ENCODE measurements at regions not wholly inside any gene's neighbourhood (a gene's known extent, or its start where the extent isn't known, plus 50 kb on each side); places are given as distances from the start of the nearest gene placed in this dataset.

DNA sequence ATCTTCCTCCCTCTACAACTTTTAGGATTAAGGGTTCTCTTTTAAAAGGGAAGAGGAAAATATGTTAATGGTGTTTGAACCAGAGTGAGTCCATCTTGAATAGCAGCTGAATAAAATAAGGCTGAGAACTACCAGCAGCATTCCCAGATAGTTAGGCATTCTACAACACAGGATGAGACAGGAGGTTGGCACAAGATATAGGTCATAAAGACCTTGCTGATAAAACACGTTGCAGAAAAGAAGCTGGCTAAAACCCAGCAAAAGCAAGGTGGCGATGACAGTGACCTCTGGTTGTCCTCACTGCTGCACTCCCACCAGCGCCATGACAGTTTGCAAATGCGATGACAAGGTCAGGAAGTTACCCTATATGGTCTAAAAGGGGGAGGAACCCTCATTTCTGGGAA lies 77.8 kb downstream of the PLK2 start:
- WGBS, result 77% methylated on average over 4 of the region's 4 CpGs
- H3K27ac ChIP-seq (ENCODE audit: low read depth in 1 of 2, low read length in 2 of 2), result no peak overlapping the region
- no peaks in the 10 kb centered on the region for H3K27me3 ChIP-seq (ENCODE audit: control insufficient read depth in 4 of 4, insufficient read depth in 4 of 4, low read length in 3 of 4)
- no peak overlapping the region for H3K4me3 ChIP-seq (ENCODE audit: low read depth in 1 of 3, low read length in 3 of 3)
- TF ChIP-seq, protein P1, sequence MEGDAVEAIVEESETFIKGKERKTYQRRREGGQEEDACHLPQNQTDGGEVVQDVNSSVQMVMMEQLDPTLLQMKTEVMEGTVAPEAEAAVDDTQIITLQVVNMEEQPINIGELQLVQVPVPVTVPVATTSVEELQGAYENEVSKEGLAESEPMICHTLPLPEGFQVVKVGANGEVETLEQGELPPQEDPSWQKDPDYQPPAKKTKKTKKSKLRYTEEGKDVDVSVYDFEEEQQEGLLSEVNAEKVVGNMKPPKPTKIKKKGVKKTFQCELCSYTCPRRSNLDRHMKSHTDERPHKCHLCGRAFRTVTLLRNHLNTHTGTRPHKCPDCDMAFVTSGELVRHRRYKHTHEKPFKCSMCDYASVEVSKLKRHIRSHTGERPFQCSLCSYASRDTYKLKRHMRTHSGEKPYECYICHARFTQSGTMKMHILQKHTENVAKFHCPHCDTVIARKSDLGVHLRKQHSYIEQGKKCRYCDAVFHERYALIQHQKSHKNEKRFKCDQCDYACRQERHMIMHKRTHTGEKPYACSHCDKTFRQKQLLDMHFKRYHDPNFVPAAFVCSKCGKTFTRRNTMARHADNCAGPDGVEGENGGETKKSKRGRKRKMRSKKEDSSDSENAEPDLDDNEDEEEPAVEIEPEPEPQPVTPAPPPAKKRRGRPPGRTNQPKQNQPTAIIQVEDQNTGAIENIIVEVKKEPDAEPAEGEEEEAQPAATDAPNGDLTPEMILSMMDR (IDR thresholded peaks at IDR 0.05; ENCODE audit: low read depth, low read length, missing input control), result no peak
- TF ChIP-seq JUND (IDR thresholded peaks at IDR 0.05) (no peak), TAF1 (conservative IDR thresholded peaks at IDR 0.05) (no peak), HNF4G (IDR thresholded peaks at IDR 0.05) (no peak), SP1 (IDR thresholded peaks at IDR 0.05) (no peak), HNF4A (conservative IDR thresholded peaks at IDR 0.05) (no peak), GABPA (IDR thresholded peaks at IDR 0.05 in 1 of 2, conservative IDR thresholded peaks at IDR 0.05 in 1 of 2) (no peak), FOXA1 (IDR thresholded peaks at IDR 0.05) (no peak), NR2F2 (IDR thresholded peaks at IDR 0.05) (no peak), RXRA (IDR thresholded peaks at IDR 0.05) (no peak), EGR1 (IDR thresholded peaks at IDR 0.05; ENCODE audit: low read depth in 2 of 2) (no peak), YY1 (IDR thresholded peaks at IDR 0.05) (no peak)
- TF ChIP-seq, protein P2, sequence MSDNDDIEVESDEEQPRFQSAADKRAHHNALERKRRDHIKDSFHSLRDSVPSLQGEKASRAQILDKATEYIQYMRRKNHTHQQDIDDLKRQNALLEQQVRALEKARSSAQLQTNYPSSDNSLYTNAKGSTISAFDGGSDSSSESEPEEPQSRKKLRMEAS (IDR thresholded peaks at IDR 0.05), result no peak
- TF ChIP-seq, protein P3, sequence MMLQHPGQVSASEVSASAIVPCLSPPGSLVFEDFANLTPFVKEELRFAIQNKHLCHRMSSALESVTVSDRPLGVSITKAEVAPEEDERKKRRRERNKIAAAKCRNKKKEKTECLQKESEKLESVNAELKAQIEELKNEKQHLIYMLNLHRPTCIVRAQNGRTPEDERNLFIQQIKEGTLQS (IDR thresholded peaks at IDR 0.05), result no peak
- TF ChIP-seq, protein P4, sequence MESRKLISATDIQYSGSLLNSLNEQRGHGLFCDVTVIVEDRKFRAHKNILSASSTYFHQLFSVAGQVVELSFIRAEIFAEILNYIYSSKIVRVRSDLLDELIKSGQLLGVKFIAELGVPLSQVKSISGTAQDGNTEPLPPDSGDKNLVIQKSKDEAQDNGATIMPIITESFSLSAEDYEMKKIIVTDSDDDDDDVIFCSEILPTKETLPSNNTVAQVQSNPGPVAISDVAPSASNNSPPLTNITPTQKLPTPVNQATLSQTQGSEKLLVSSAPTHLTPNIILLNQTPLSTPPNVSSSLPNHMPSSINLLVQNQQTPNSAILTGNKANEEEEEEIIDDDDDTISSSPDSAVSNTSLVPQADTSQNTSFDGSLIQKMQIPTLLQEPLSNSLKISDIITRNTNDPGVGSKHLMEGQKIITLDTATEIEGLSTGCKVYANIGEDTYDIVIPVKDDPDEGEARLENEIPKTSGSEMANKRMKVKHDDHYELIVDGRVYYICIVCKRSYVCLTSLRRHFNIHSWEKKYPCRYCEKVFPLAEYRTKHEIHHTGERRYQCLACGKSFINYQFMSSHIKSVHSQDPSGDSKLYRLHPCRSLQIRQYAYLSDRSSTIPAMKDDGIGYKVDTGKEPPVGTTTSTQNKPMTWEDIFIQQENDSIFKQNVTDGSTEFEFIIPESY (IDR thresholded peaks at IDR 0.05), result no peak
- TF ChIP-seq, protein P5, sequence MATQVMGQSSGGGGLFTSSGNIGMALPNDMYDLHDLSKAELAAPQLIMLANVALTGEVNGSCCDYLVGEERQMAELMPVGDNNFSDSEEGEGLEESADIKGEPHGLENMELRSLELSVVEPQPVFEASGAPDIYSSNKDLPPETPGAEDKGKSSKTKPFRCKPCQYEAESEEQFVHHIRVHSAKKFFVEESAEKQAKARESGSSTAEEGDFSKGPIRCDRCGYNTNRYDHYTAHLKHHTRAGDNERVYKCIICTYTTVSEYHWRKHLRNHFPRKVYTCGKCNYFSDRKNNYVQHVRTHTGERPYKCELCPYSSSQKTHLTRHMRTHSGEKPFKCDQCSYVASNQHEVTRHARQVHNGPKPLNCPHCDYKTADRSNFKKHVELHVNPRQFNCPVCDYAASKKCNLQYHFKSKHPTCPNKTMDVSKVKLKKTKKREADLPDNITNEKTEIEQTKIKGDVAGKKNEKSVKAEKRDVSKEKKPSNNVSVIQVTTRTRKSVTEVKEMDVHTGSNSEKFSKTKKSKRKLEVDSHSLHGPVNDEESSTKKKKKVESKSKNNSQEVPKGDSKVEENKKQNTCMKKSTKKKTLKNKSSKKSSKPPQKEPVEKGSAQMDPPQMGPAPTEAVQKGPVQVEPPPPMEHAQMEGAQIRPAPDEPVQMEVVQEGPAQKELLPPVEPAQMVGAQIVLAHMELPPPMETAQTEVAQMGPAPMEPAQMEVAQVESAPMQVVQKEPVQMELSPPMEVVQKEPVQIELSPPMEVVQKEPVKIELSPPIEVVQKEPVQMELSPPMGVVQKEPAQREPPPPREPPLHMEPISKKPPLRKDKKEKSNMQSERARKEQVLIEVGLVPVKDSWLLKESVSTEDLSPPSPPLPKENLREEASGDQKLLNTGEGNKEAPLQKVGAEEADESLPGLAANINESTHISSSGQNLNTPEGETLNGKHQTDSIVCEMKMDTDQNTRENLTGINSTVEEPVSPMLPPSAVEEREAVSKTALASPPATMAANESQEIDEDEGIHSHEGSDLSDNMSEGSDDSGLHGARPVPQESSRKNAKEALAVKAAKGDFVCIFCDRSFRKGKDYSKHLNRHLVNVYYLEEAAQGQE (IDR thresholded peaks at IDR 0.05), result no peak
- no peak for DNase-seq (ENCODE audit: low spot score)
- no peak overlapping the region for H3K9ac ChIP-seq (ENCODE audit: low read depth in 1 of 2, low read length in 2 of 2)
- no peaks in the 10 kb centered on the region for H3K36me3 ChIP-seq (ENCODE audit: control insufficient read depth in 4 of 4, insufficient read depth in 3 of 4, low read depth in 1 of 4, low read length in 3 of 4)
- peaks cover 0 to 9% (median 2%) of the 10 kb centered on the region in 4 donors for H3K9me3 ChIP-seq (ENCODE audit: control insufficient read depth in 4 of 4, low read length in 3 of 4)
- no peaks in the 10 kb centered on the region for H3K4me1 ChIP-seq (ENCODE audit: control insufficient read depth in 4 of 4, insufficient read depth in 4 of 4, low read length in 3 of 4)

DNA sequence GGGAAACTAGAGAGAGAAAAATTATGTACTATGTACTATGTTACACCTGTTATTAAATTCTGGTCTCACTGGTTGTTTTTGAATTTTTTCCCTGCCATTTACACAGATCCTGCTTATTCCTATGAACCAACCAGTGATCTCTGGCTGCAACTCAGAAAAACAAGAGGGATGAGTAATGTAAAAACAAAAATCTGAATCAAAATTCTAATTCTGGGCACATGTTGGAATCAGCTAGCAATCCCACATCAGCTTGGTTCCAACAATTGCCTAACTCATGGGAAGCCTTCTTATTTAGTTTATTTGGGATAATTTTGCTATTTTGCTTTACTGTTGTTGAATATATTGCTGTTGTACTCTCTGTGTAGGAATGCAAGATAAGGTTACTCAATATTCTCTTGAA lies 78.3 kb downstream of the PLK2 start:
- Histone ChIP-seq H3K9me3 (ENCODE audit: control insufficient read depth in 4 of 4, low read length in 3 of 4) (peaks cover 0 to 9% (median 2%) of the 10 kb centered on the region in 4 donors), H3K4me3 (ENCODE audit: low read depth in 1 of 3, low read length in 3 of 3) (no peak overlapping the region), H3K27ac (ENCODE audit: low read depth in 1 of 2, low read length in 2 of 2) (no peak overlapping the region), H3K4me1 (ENCODE audit: control insufficient read depth in 4 of 4, insufficient read depth in 4 of 4, low read length in 3 of 4) (no peaks in the 10 kb centered on the region), H3K36me3 (ENCODE audit: control insufficient read depth in 4 of 4, insufficient read depth in 3 of 4, low read depth in 1 of 4, low read length in 3 of 4) (no peaks in the 10 kb centered on the region), H3K9ac (ENCODE audit: low read depth in 1 of 2, low read length in 2 of 2) (no peak overlapping the region), H3K27me3 (ENCODE audit: control insufficient read depth in 4 of 4, insufficient read depth in 4 of 4, low read length in 3 of 4) (no peaks in the 10 kb centered on the region)
- no peak for TF ChIP-seq GABPA (IDR thresholded peaks at IDR 0.05 in 1 of 2, conservative IDR thresholded peaks at IDR 0.05 in 1 of 2)
- no peak for DNase-seq (ENCODE audit: low spot score)

Measured in liver (tissue), 8 donors.